Fibroblast of lung (primary cell): ENCODE measurements at regions not wholly inside any gene's neighbourhood (a gene's known extent, or its start where the extent isn't known, plus 50 kb on each side); places are given as distances from the start of the nearest gene placed in this dataset.

Source experiments
- EZH2 ChIP-seq: IDR thresholded peaks from 2 replicates; pipeline ENCODE4 v1.5.1; 2012; ENCODE audit warnings: low read length, control low read depth, mild to moderate bottlenecking; ENCODE audit errors: missing control alignments
- TF ChIP-seq, protein P1 (sequence below), 2 donors: IDR thresholded peaks in 1 of 2; conservative IDR thresholded peaks in 1 of 2; 1 replicate in 1 of 2; 2 replicates in 1 of 2; pipeline ENCODE4 v1.5.1; 2011 to 2012; ENCODE audit warnings: low read length in 2 of 2, control low read depth in 1 of 2, inconsistent platforms in 1 of 2, low read depth in 1 of 2, mild to moderate bottlenecking in 1 of 2

DNA sequence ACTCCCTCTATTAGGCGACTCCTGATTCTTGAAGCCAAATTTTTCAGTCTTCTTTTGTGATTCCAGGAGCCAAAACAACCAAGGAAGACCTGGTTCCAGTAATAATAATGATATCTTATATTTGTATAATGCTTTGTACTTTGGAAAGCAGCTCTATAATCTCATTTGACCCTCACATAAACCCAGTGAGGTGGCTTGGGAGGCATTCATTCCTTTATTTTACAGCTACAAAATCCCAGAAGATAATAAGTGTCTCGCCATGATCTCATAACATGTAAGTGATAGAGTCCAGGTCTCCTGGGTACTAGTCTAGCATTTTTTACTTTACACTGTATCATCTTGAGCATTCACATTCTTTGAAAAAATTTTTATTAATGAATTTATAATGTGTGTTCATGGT is 143.1 kb downstream of the ACTBL2 start:
- TF ChIP-seq, protein P1, sequence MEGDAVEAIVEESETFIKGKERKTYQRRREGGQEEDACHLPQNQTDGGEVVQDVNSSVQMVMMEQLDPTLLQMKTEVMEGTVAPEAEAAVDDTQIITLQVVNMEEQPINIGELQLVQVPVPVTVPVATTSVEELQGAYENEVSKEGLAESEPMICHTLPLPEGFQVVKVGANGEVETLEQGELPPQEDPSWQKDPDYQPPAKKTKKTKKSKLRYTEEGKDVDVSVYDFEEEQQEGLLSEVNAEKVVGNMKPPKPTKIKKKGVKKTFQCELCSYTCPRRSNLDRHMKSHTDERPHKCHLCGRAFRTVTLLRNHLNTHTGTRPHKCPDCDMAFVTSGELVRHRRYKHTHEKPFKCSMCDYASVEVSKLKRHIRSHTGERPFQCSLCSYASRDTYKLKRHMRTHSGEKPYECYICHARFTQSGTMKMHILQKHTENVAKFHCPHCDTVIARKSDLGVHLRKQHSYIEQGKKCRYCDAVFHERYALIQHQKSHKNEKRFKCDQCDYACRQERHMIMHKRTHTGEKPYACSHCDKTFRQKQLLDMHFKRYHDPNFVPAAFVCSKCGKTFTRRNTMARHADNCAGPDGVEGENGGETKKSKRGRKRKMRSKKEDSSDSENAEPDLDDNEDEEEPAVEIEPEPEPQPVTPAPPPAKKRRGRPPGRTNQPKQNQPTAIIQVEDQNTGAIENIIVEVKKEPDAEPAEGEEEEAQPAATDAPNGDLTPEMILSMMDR (conservative IDR thresholded peaks at IDR 0.05 in 1 of 2, IDR thresholded peaks at IDR 0.05 in 1 of 2; ENCODE audit: low read depth in 1 of 2, low read length in 2 of 2), result no peak
- no peak for TF ChIP-seq EZH2
